NB4 (cell line): ENCODE measurements at regions not wholly inside any gene's neighbourhood (a gene's known extent, or its start where the extent isn't known, plus 50 kb on each side); places are given as distances from the start of the nearest gene placed in this dataset.

Experiments
- DNase-seq: peaks from one replicate; pipeline ENCODE4 v3.0.0; 2010; ENCODE audit warnings: low read depth
- H3K4me3 ChIP-seq: one replicate; pipeline ENCODE4 v1.5.1; 2011; ENCODE audit warnings: mild to moderate bottlenecking, low read depth, low read length, moderate library complexity
- CTCF ChIP-seq: IDR thresholded peaks from one replicate; pipeline ENCODE4 v1.5.1; 2012; ENCODE audit warnings: low read depth, low read length
- MAX ChIP-seq: IDR thresholded peaks from 2 replicates; pipeline ENCODE4 v1.6.1; 2011; ENCODE audit warnings: low read depth, low read length
- MYC ChIP-seq: IDR thresholded peaks from 2 replicates; pipeline ENCODE4 v1.6.1; 2011; ENCODE audit warnings: low read depth, low read length
- POLR2A ChIP-seq: IDR thresholded peaks from 2 replicates; pipeline ENCODE4 v1.6.1; 2011; ENCODE audit warnings: mild to moderate bottlenecking; ENCODE audit not compliant: insufficient read length; ENCODE audit errors: extremely low read depth

GRCh38 chr4:137307806-137308205 is 224.5 kb downstream of the PCDH18 start:
- no peak for DNase-seq
- H3K4me3 ChIP-seq: no peak overlapping the region
- TF ChIP-seq MAX: no peak
- TF ChIP-seq POLR2A: no peak
- TF ChIP-seq CTCF: no peak
- TF ChIP-seq MYC: no peak

GRCh38 chr4:137300776-137301175 is 231.5 kb downstream of the PCDH18 start:
- DNase-seq: no peak
- TF ChIP-seq MAX (no peak), MYC (no peak), CTCF (no peak), POLR2A (no peak)
- H3K4me3 ChIP-seq: no peak overlapping the region

- H3K4me3 ChIP-seq: no peak overlapping the region
- no peak for DNase-seq
- TF ChIP-seq POLR2A (no peak), MAX (no peak), MYC (no peak), CTCF (no peak)
Measured at GRCh38 chr4:137299281-137299680, 233.0 kb downstream of the PCDH18 start.

GRCh38 chr4:137293281-137293680 is 239.0 kb downstream of the PCDH18 start:
- no peak overlapping the region for H3K4me3 ChIP-seq
- TF ChIP-seq POLR2A: no peak
- TF ChIP-seq MAX: no peak
- no peak for TF ChIP-seq MYC
- no peak for TF ChIP-seq CTCF
- DNase-seq: no peak

- no peak for DNase-seq
- TF ChIP-seq MYC (no peak), POLR2A (no peak), MAX (no peak), CTCF (no peak)
- no peak overlapping the region for H3K4me3 ChIP-seq
Measured at GRCh38 chr4:137283737-137284136, 248.6 kb downstream of the PCDH18 start.

- TF ChIP-seq POLR2A (no peak), MYC (no peak), MAX (no peak), CTCF (no peak)
- DNase-seq: no peak
- H3K4me3 ChIP-seq: no peak overlapping the region
Measured at GRCh38 chr4:137278431-137278830, 253.9 kb downstream of the PCDH18 start.
